Neuronal stem cell (in vitro differentiated cells): ENCODE measurements at regions not wholly inside any gene's neighbourhood (a gene's known extent, or its start where the extent isn't known, plus 50 kb on each side); places are given as distances from the start of the nearest gene placed in this dataset.

Experiments
- DNase-seq: peaks from one replicate; pipeline ENCODE4 v3.0.0-alpha.2; 2013; ENCODE audit warnings: low spot score
- H2AFZ ChIP-seq: one replicate; pipeline ENCODE4 v1.6.1; 2013; ENCODE audit warnings: mild to moderate bottlenecking, low read length, inconsistent platforms
- H2AK5ac ChIP-seq: 2 replicates; pipeline ENCODE4 v1.6.1; 2013; ENCODE audit warnings: low read depth, mild to moderate bottlenecking, inconsistent platforms, low read length, moderate library complexity, mixed read lengths
- H2BK120ac ChIP-seq: 2 replicates; pipeline ENCODE4 v1.6.1; 2013; ENCODE audit warnings: low read depth, mild to moderate bottlenecking, inconsistent platforms, low read length, moderate library complexity, mixed read lengths
- H2BK12ac ChIP-seq: one replicate; pipeline ENCODE4 v1.6.1; 2013; ENCODE audit warnings: low read length, inconsistent platforms
- H2BK15ac ChIP-seq: 2 replicates; pipeline ENCODE4 v1.6.1; 2013; ENCODE audit warnings: mild to moderate bottlenecking, low read length, inconsistent platforms, mixed read lengths
- H2BK5ac ChIP-seq: one replicate; pipeline ENCODE4 v1.6.1; 2013; ENCODE audit warnings: inconsistent platforms, mild to moderate bottlenecking, low read length, moderate library complexity
- H3K14ac ChIP-seq: one replicate; pipeline ENCODE4 v1.6.1; 2013; ENCODE audit warnings: low read length, inconsistent platforms
- H3K18ac ChIP-seq: 2 replicates; pipeline ENCODE4 v1.6.1; 2013; ENCODE audit warnings: low read length, inconsistent platforms
- H3K23ac ChIP-seq: 2 replicates; pipeline ENCODE4 v1.6.1; 2013; ENCODE audit warnings: low read depth, mild to moderate bottlenecking, mixed read lengths, low read length, inconsistent platforms; ENCODE audit not compliant: poor library complexity
- H3K27ac ChIP-seq: replicated peaks from 3 replicates; pipeline ENCODE4 v1.5.1; 2013; ENCODE audit warnings: low read length, inconsistent platforms
- H3K27me3 ChIP-seq, 3 experiments: 2 replicates each; pipeline ENCODE4 v1.6.1; 2013; ENCODE audit warnings: low read length in 3 of 3, mild to moderate bottlenecking in 2 of 3, inconsistent platforms in 1 of 3, low read depth in 1 of 3, mixed read lengths in 1 of 3, moderate library complexity in 1 of 3; ENCODE audit not compliant: control insufficient read depth in 3 of 3, insufficient read depth in 3 of 3
- H3K36me3 ChIP-seq, 2 donors: replicated peaks in 1 of 2; 2 replicates each; pipeline ENCODE4 v1.6.1; 2013; ENCODE audit warnings: low read length in 2 of 2; ENCODE audit not compliant: control insufficient read depth in 2 of 2, insufficient read depth in 2 of 2
- H3K4ac ChIP-seq: 2 replicates; pipeline ENCODE4 v1.6.1; 2013; ENCODE audit warnings: inconsistent platforms, mild to moderate bottlenecking, low read length, moderate library complexity
- H3K4me1 ChIP-seq, 2 donors: 1 replicate in 1 of 2; 2 replicates in 1 of 2; pipeline ENCODE4 v1.6.1; 2013; ENCODE audit warnings: low read length in 2 of 2, low read depth in 1 of 2; ENCODE audit not compliant: control insufficient read depth in 2 of 2, insufficient read depth in 1 of 2
- H3K4me2 ChIP-seq: one replicate; pipeline ENCODE4 v1.6.1; 2013; ENCODE audit warnings: mild to moderate bottlenecking, low read length, inconsistent platforms; ENCODE audit not compliant: insufficient read depth, poor library complexity, severe bottlenecking
- H3K4me3 ChIP-seq, 2 donors: 2 replicates each; pipeline ENCODE4 v1.5.1; 2013; ENCODE audit warnings: low read length in 2 of 2, mild to moderate bottlenecking in 2 of 2, inconsistent platforms in 1 of 2, moderate library complexity in 1 of 2
- H3K79me1 ChIP-seq: one replicate; pipeline ENCODE4 v1.6.1; 2013; ENCODE audit warnings: low read depth, mild to moderate bottlenecking, inconsistent platforms, low read length, moderate library complexity
- H3K9ac ChIP-seq: one replicate; pipeline ENCODE4 v1.6.1; 2013; ENCODE audit warnings: mild to moderate bottlenecking, low read depth, low read length, inconsistent platforms; ENCODE audit not compliant: poor library complexity
- H3K9me3 ChIP-seq, 2 donors: replicated peaks in 1 of 2; 2 replicates each; pipeline versions ENCODE3 to v1.6.1; 2013; ENCODE audit warnings: low read length in 2 of 2, mild to moderate bottlenecking in 2 of 2, inconsistent platforms in 1 of 2, low read depth in 1 of 2, mixed read lengths in 1 of 2, moderate library complexity in 1 of 2; ENCODE audit not compliant: control insufficient read depth in 2 of 2, insufficient read depth in 1 of 2
- H4K8ac ChIP-seq: one replicate; pipeline ENCODE4 v1.6.1; 2013; ENCODE audit warnings: low read depth, mild to moderate bottlenecking, inconsistent platforms, low read length, moderate library complexity
- H4K91ac ChIP-seq: one replicate; pipeline ENCODE4 v1.6.1; 2013; ENCODE audit warnings: low read length, low read depth, mild to moderate bottlenecking, inconsistent platforms; ENCODE audit not compliant: poor library complexity
- WGBS, 2 donors: extraction: QIAGEN DNeasy Blood & Tissue Kit; methylation state at CpG; one replicate each; pipeline ENCODE4 v1.1.7; 2013; ENCODE audit warnings: missing lambda C conversion rate in 2 of 2, mixed read lengths in 1 of 2; ENCODE audit not compliant: insufficient read length in 2 of 2, insufficient replicate concordance in 1 of 2; ENCODE audit errors: extremely low coverage in 2 of 2; 5-methylcytosine and 5-hydroxymethylcytosine counted together

GRCh38 chr2:82998781-82999180, 1460.3 kb downstream of the SUCLG1 start:
- Histone ChIP-seq H2BK5ac (no peak overlapping the region), H3K27ac (no peak overlapping the region), H4K8ac (no peak overlapping the region), H3K4ac (no peak overlapping the region), H2BK12ac (no peak overlapping the region), H3K18ac (no peak overlapping the region), H3K36me3 (no peaks in the 10 kb centered on the region), H2AFZ (no peak overlapping the region), H3K4me3 (no peak overlapping the region), H3K79me1 (no peaks in the 10 kb centered on the region), H3K4me1 (no peaks in the 10 kb centered on the region), H3K27me3 (no peaks in the 10 kb centered on the region), H2BK120ac (no peak overlapping the region), H3K9me3 (no peaks in the 10 kb centered on the region), H2BK15ac (no peak overlapping the region), H3K23ac (no peak overlapping the region), H4K91ac (no peak overlapping the region), H3K14ac (no peak overlapping the region), H2AK5ac (no peak overlapping the region), H3K4me2 (no peak overlapping the region), H3K9ac (no peak overlapping the region)
- no peak for DNase-seq
- no CpG with 5 or more reads among the region's 2 CpGs for WGBS, 2 donors

GRCh38 chr2:82996217-82996616, 1462.9 kb downstream of the SUCLG1 start:
- Histone ChIP-seq H3K23ac (no peak overlapping the region), H3K4ac (no peak overlapping the region), H2AFZ (no peak overlapping the region), H2BK5ac (no peak overlapping the region), H4K8ac (no peak overlapping the region), H4K91ac (no peak overlapping the region), H3K36me3 (no peaks in the 10 kb centered on the region), H3K79me1 (no peaks in the 10 kb centered on the region), H3K4me3 (no peak overlapping the region), H3K9me3 (no peaks in the 10 kb centered on the region), H3K9ac (no peak overlapping the region), H3K14ac (no peak overlapping the region), H2BK120ac (no peak overlapping the region), H2BK12ac (no peak overlapping the region), H3K18ac (no peak overlapping the region), H2BK15ac (no peak overlapping the region), H3K27ac (no peak overlapping the region), H3K4me2 (no peak overlapping the region), H2AK5ac (no peak overlapping the region), H3K27me3 (no peaks in the 10 kb centered on the region), H3K4me1 (no peaks in the 10 kb centered on the region)
- no CpG with 5 or more reads among the region's 3 CpGs for WGBS, 2 donors
- DNase-seq: no peak

- Histone ChIP-seq H2BK5ac (no peak overlapping the region), H3K36me3 (no peaks in the 10 kb centered on the region), H2BK15ac (no peak overlapping the region), H2BK12ac (no peak overlapping the region), H3K4me2 (no peak overlapping the region), H3K9me3 (no peaks in the 10 kb centered on the region), H3K79me1 (no peaks in the 10 kb centered on the region), H3K4ac (no peak overlapping the region), H3K18ac (no peak overlapping the region), H3K27me3 (no peaks in the 10 kb centered on the region), H4K91ac (no peak overlapping the region), H3K23ac (no peak overlapping the region), H3K4me1 (no peaks in the 10 kb centered on the region), H2BK120ac (no peak overlapping the region), H3K27ac (no peak overlapping the region), H4K8ac (no peak overlapping the region), H2AK5ac (no peak overlapping the region), H2AFZ (no peak overlapping the region), H3K4me3 (no peak overlapping the region), H3K14ac (no peak overlapping the region), H3K9ac (no peak overlapping the region)
- no peak for DNase-seq
- WGBS, 2 donors: no CpG with 5 or more reads among the region's 2 CpGs
These were observed 1464.9 kb downstream of the SUCLG1 start for GRCh38 chr2:82994151-82994550.

- DNase-seq: no peak
- Histone ChIP-seq H2AK5ac (no peak overlapping the region), H2BK15ac (no peak overlapping the region), H3K9ac (no peak overlapping the region), H3K27ac (no peak overlapping the region), H3K14ac (no peak overlapping the region), H3K27me3 (no peaks in the 10 kb centered on the region), H4K91ac (no peak overlapping the region), H3K4ac (no peak overlapping the region), H2BK12ac (no peak overlapping the region), H2BK120ac (no peak overlapping the region), H3K36me3 (no peaks in the 10 kb centered on the region), H3K79me1 (no peaks in the 10 kb centered on the region), H3K23ac (no peak overlapping the region), H3K18ac (no peak overlapping the region), H3K4me3 (no peak overlapping the region), H2BK5ac (no peak overlapping the region), H3K4me1 (no peaks in the 10 kb centered on the region), H3K4me2 (no peak overlapping the region), H3K9me3 (no peaks in the 10 kb centered on the region), H4K8ac (no peak overlapping the region), H2AFZ (no peak overlapping the region)
- WGBS, 2 donors: no CpG with 5 or more reads among the region's 2 CpGs
These were observed 1465.5 kb downstream of the SUCLG1 start for GRCh38 chr2:82993609-82994008.
